HG02623 (cell line): ENCODE measurements at regions not wholly inside any gene's neighbourhood (a gene's known extent, or its start where the extent isn't known, plus 50 kb on each side); places are given as distances from the start of the nearest gene placed in this dataset.

Experiments used
- ATAC-seq: cut with Tn5 transposase; IDR thresholded peaks from one replicate; pipeline ENCODE4 v1.9.1; 2021; ENCODE audit warnings: moderate library complexity; ENCODE audit not compliant: unreplicated experiment

GRCh38 chr17:69605571-69605970 is 191.1 kb downstream of the MAP2K6 start:
- no peak for ATAC-seq

DNA sequence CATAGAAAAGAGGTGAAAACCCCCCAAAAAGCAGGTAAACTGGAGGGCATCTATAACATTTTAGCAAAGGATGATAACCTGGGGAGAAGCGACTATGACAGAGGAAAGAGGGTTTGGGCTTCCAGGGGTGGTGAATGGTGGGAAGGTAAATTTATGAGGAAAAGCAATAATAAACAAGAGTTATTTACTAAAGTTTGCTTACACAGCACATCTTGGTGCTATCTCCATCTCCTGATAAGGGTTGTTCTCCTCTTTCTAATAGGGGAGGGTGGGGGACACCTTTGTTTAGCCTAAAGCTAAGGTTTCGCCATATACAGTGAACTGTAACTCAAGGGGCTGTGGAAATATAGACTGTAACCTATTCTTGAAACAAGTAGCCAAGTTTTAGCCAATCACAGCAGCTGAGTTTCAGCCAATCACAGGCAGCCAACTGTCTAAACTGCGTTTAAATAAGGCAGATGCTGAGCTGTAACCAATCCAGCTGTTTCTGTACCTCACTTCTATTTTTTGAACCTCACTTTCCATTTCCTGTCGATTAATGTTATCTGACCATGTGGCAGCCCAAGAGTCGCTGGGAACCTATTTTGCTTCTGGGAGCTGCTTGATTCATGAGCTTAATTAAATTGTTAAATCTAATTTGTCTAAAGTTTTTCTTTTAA is 191.8 kb downstream of the MAP2K6 start:
- ATAC-seq, result no peak

DNA sequence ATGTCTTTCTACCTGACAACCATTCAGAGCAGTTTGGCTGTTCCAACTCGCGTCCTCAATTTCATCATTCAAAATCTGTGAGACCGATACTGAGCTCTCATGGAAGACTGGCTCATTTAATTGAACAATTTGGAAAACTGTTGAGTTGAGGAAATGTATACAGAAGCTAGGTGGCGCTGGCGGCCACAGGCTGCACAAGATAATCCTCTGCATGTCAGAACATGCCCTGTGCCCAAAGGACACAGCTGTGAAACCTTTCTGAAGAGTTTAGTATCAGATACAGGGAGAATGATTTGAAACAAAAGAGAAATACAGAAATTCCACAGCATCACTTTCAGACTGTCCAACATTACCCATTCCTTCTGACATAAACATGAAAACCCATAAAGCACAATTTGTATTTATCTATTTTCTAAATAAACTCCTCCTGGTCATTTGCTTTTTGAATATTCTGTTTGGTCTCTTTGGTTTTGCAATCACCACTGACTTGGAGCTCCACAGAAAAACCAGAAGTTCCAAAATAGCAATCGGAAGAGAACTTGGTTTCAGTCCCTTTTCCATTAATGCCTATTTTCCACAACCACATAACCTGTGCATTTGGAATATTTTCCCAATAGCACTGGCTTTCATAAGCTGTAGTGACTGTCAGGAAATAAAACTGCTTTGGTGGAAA is 192.8 kb downstream of the MAP2K6 start:
- peak; percentile 87 for ATAC-seq

GRCh38 chr17:69608141-69608540 is 193.6 kb downstream of the MAP2K6 start:
- no peak for ATAC-seq

DNA sequence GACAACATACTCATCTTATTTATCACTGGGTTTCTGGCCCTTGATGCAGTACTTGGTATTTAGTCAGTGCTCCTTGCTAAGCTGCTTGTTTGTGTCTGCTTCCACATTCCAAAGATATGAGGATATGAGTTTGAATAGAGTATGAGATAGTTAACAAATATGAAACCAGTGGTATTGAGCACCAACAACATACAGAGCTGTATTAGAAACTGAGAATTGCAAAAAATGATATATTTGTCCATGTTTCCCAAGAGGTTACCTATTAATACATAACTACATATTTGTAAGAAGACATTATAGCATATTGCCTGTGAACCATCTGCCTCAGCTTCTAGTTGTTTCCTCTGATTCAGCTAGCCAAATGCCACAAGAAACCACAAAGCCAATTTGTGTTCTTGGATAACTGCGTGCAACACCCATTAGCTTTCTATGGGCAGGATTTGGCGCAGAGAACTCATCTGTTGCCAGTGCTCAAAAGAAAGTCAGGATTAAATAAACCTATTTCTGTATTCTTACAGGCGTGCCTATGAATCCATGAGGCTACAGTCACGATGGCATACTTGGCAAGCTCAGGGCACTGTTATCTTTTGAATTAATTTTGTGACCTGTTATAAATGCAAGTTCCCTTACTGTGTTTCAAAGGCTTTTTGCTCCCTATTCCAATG is 194.4 kb downstream of the MAP2K6 start:
- ATAC-seq, result no peak

- no peak for ATAC-seq
Observed at GRCh38 chr17:69609473-69610305, 195.2 kb downstream of the MAP2K6 start.

DNA sequence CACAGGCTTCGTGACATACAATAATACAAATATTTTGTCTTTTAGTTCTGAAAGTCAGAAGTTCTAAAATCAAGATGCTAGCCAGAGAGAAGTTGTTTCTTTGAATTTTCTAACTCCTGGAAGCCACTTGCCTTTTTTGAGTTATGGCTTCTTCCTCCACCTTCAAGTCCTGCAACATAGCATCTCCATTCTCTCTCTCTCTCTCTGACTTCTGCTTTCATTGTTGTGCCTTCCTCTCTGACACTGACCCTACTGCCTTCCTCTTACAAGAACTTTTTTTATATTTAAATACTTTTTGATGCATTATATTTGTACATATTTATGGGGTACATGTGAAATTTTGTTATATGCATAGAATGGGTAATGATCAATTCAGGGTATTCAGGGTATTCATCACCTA is 205.9 kb downstream of the MAP2K6 start:
- ATAC-seq, result no peak

DNA sequence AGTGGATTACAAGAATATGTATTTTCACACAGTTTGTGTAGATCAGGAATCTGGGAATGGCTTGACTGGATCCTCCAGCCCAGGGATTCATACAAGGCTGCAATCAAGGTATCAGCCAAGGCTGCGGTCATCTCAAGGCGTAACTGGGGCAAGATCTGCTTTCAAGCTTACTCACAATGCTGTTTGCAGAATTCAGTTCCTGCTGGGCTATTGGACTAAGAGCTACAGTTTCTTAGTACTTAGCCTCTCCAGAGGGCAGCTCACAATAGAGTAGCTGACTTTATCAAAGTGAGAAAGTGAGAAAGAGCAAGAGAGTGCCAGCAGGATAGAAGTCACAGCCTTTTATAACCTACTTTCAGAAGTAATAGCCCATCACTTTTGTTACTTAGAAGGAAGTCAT is 211.0 kb downstream of the MAP2K6 start:
- no peak for ATAC-seq

GRCh38 chr17:69630056-69630635 is 215.6 kb downstream of the MAP2K6 start:
- no peak for ATAC-seq

DNA sequence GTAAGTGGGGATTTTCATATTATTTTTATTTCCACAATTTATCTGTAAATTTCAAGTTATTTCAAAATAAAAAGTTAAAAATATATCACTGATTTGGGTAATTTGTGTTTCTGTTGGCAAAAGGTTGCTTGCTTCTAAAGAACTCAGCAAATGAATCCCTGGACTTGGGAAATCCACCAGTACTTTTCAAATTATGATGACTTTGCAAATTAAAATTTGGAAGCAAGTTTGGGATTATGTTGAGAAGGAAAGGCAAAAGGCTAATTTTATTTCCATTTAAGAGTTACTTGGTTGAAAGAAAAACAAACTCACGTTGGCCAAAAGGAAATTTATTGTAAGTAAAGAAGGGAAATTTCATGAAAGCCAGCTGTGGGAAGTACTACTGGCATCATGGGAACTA is 220.3 kb downstream of the MAP2K6 start:
- ATAC-seq, result no peak

DNA sequence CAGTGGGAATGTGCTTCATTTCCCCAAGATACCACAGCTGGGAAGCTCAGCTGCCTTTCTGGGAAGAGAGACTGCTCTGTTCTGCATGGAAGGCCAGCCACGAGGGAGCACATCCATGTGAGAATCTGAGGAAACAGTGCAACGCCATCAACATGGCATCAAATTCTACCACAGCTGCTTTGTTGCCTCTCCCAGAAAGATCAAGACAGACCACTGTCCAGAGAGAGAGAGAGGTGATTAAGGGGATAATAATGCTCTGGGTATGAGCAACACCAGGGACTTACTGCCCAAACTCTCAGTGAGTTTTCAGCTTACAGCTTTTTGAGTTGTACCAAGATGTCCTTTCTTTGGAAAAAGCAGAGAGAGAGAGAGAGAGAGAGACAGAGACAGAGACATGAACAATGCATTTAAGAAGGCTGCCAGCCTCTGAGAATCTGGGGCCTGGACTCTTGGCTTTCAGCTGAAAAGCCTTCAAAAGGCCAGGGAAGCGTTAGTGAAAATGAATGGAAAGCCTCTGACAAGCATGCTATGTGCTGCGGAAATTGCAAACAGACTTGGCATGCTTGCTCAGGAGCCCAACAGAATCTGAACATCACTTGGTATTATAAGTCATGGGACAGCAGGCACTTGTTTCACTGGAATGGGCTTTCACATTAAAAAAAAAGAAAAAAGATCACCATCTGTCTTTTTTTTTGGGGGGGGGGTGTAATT is 223.1 kb downstream of the MAP2K6 start:
- ATAC-seq, result no peak

DNA sequence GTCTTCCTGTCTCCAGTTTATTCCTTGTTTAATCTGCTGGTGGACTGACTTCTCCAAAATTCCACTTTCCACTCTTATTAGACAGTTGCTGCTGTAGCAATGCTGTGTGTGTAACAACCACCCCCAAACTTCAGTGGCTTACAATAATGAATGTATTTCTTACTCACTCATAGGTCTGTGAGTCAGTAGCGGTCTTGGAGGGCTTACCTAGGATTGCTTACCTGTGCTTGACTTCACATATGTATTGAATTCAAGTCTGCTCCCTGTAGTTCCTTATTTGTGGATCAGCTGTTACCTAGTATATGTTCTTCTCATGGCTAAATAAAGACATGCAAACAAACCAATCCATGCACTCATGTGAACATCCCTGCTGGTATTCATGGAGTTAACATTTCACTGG is 224.6 kb downstream of the MAP2K6 start:
- no peak for ATAC-seq

DNA sequence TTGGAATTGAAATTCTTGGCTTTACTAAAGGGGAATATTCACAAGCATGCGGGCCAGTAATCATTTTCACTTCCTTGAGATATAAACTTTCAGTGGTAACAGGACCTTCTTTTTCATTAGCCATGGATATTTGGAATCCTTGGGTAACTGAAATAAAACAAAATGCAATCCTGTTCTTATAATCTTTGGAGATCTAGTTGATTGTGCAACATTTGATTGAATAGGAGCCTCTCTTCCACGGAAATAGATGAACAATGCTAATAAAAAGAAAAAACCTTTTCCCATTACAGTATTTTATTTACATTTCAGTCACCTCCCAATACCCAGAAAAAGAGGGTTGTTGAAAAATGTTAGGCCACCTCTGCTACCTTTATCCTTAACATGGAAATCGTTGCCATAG is 225.6 kb downstream of the MAP2K6 start:
- ATAC-seq, result no peak

- ATAC-seq, result no peak
Observed at GRCh38 chr17:69643686-69644085, 229.2 kb downstream of the MAP2K6 start.

- ATAC-seq, result no peak
Observed at GRCh38 chr17:69646729-69647128, 232.2 kb downstream of the MAP2K6 start.

DNA sequence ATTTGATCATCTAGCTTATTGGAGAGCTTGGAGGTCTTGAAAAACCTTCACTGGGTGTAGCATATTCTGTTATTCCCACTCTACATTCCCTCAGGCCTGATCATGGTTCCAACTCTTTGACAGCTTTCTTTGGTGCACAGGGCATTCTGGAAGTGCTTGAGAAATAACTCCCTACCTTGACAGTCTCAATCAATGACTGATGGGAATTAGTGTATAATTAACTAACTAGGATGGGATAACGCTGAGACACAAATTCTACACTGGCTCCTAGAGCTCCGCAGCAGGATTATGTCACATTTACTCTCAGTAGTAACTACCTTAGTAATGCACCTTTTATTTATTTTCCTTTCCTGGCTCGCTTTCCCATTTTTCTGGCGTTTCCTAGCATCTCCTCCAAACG is 236.4 kb downstream of the MAP2K6 start:
- ATAC-seq, result no peak

DNA sequence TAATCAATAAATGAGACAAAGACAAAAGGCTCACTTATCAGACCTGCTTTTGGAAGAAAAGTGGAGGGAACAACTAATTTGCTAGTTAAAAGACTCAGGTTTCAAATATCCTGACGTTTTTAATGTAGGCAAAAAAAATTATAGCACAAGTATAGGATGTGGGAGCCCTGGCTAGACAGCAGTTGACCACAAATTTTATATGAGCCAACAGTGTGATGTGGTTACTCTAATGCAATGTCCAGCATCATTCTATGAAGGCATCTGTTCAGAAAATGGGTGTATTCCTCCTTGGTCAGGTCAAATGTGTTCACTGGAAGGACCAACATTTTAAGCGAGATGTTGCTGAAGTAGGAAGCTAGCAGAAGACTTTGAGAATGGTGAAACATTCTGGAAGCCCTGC is 237.4 kb downstream of the MAP2K6 start:
- ATAC-seq, result no peak

GRCh38 chr17:69654981-69655855 is 240.7 kb downstream of the MAP2K6 start:
- ATAC-seq, result no peak

DNA sequence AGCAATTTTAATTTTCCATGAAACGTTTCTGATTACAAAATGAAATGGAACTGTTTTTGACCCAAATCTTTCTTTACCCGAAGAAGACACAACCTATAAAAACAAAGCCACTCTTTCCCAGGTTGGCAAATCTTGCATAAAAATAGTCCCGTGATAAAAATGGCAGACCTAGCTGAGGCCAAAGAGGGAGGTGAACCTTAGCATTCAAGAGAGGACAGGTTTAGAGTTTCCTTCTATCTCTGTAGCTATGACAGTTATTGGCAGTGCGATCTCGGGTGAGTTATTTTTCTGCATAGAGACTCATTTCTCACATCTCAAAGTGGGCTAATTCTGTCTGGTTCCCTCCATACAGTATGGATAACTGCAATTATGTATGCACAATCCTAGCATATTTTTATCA is 241.4 kb downstream of the MAP2K6 start:
- ATAC-seq, result no peak
